ENCODE measurements at regions not wholly inside any gene's neighbourhood (a gene's known extent, or its start where the extent isn't known, plus 50 kb on each side); places are given as distances from the start of the nearest gene placed in this dataset.

GRCh38 chr20:55172310-55173002, 697.1 kb downstream of the DOK5 start:
- TF ChIP-seq CTCF (conservative IDR thresholded peaks at IDR 0.05): no peak
- no peak for TF ChIP-seq EZH2 (IDR thresholded peaks at IDR 0.05; ENCODE audit: low read depth)

GRCh38 chr20:55166063-55166462, 690.7 kb downstream of the DOK5 start:
- TF ChIP-seq EZH2 (IDR thresholded peaks at IDR 0.05; ENCODE audit: low read depth): no peak
- no peak for TF ChIP-seq CTCF (conservative IDR thresholded peaks at IDR 0.05)
- ChIA-PET POLR2A (ENCODE audit: unreplicated experiment) (no interaction called here), CTCF (no interaction called here)
- DNase-seq: no peak
- Histone ChIP-seq H3K27me3 (ENCODE audit: insufficient read depth, low read depth) (peaks cover 4% of the 10 kb centered on the region; the same call in 1 of the 2 replicates), H3K36me3 (ENCODE audit: low read depth) (no peaks in the 10 kb centered on the region), H3K4me2 (no peak overlapping the region), H3K4me1 (replicated peaks; ENCODE audit: insufficient read depth) (no peaks in the 10 kb centered on the region), H3K79me2 (ENCODE audit: low read depth) (no peaks in the 10 kb centered on the region), H3K4me3 (no peak overlapping the region), H3K27ac (no peak overlapping the region), H3F3A (ENCODE audit: insufficient read depth, low read depth) (no peaks in the 10 kb centered on the region), H4K20me1 (ENCODE audit: insufficient read depth) (no peaks in the 10 kb centered on the region), H2AFZ (no peak overlapping the region), H3K9me3 (ENCODE audit: insufficient read depth, low read depth) (no peaks in the 10 kb centered on the region), H3K9me2 (ENCODE audit: insufficient read depth) (no peaks in the 10 kb centered on the region)
- intact Hi-C loops (cut with micrococcal nuclease; ENCODE audit: unreplicated experiment): no loop called here
- BruUV-seq (replicated peaks): no TSS peak

More at GRCh38 chr20:55172310-55173002, 697.1 kb downstream of the DOK5 start:
- H3K4me3 ChIP-seq: no peak overlapping the region
- no peaks in the 10 kb centered on the region for H3K9me3 ChIP-seq (ENCODE audit: insufficient read depth, low read depth)
- POLR2A ChIA-PET (ENCODE audit: unreplicated experiment): no interaction called here
- no TSS peak for BruUV-seq (replicated peaks)
- intact Hi-C loops (cut with micrococcal nuclease; ENCODE audit: unreplicated experiment): no loop called here
- H3K36me3 ChIP-seq (ENCODE audit: low read depth): no peaks in the 10 kb centered on the region
- H3K9me2 ChIP-seq (ENCODE audit: insufficient read depth): no peaks in the 10 kb centered on the region
- H3K27me3 ChIP-seq (ENCODE audit: insufficient read depth, low read depth): no peaks in the 10 kb centered on the region
- H3K4me1 ChIP-seq (replicated peaks; ENCODE audit: insufficient read depth): no peaks in the 10 kb centered on the region
- no peaks in the 10 kb centered on the region for H3K79me2 ChIP-seq (ENCODE audit: low read depth)
- no peak overlapping the region for H3K27ac ChIP-seq
- no peak overlapping the region for H3K4me2 ChIP-seq
- CTCF ChIA-PET: no interaction called here
- no peaks in the 10 kb centered on the region for H4K20me1 ChIP-seq (ENCODE audit: insufficient read depth)
- DNase-seq: no peak
- H3F3A ChIP-seq (ENCODE audit: insufficient read depth, low read depth): no peaks in the 10 kb centered on the region
- H2AFZ ChIP-seq: no peak overlapping the region

GRCh38 chr20:55160996-55161395, 685.6 kb downstream of the DOK5 start:
- Histone ChIP-seq H3K4me2 (no peak overlapping the region), H3K79me2 (ENCODE audit: low read depth) (no peaks in the 10 kb centered on the region), H2AFZ (no peak overlapping the region), H3K27me3 (ENCODE audit: insufficient read depth, low read depth) (peaks cover 4% of the 10 kb centered on the region; the same call in 1 of the 2 replicates), H3K9me3 (ENCODE audit: insufficient read depth, low read depth) (no peaks in the 10 kb centered on the region), H4K20me1 (ENCODE audit: insufficient read depth) (no peaks in the 10 kb centered on the region), H3K36me3 (ENCODE audit: low read depth) (no peaks in the 10 kb centered on the region), H3K4me1 (replicated peaks; ENCODE audit: insufficient read depth) (no peaks in the 10 kb centered on the region), H3K9me2 (ENCODE audit: insufficient read depth) (no peaks in the 10 kb centered on the region), H3F3A (ENCODE audit: insufficient read depth, low read depth) (no peaks in the 10 kb centered on the region), H3K4me3 (no peak overlapping the region), H3K27ac (no peak overlapping the region)
- BruUV-seq (replicated peaks): no TSS peak
- DNase-seq: no peak
- intact Hi-C loops (cut with micrococcal nuclease; ENCODE audit: unreplicated experiment): no loop called here
- ChIA-PET POLR2A (ENCODE audit: unreplicated experiment) (no interaction called here), CTCF (no interaction called here)
- no peak for TF ChIP-seq EZH2 (IDR thresholded peaks at IDR 0.05; ENCODE audit: low read depth)
- no peak for TF ChIP-seq CTCF (conservative IDR thresholded peaks at IDR 0.05)

All from PC-9 (cell line).